Activated T-helper 1 cell treated with anti-CD3 and anti-CD28 coated beads, Interleukin-2, amount 50 U/mL, for 16 hours (primary cell): ENCODE measurements at regions not wholly inside any gene's neighbourhood (a gene's known extent, or its start where the extent isn't known, plus 50 kb on each side); places are given as distances from the start of the nearest gene placed in this dataset.

ENCODE experiments used
- DNase-seq, 2 donors: peaks; one replicate each; pipeline ENCODE4 v3.0.0-alpha.2; 2020; ENCODE audit warnings: low read depth in 1 of 2, low spot score in 1 of 2

GRCh38 chr12:4056910-4057845, 184.0 kb upstream of the PARP11 start:
- no peak for DNase-seq

GRCh38 chr12:4054630-4055029, 181.4 kb upstream of the PARP11 start:
- DNase-seq = no peak

GRCh38 chr12:4052691-4053090, 179.5 kb upstream of the PARP11 start:
- DNase-seq = no peak

- no peak for DNase-seq
These were observed 178.4 kb upstream of the PARP11 start for GRCh38 chr12:4051596-4051995.

- DNase-seq = no peak
These were observed 177.1 kb upstream of the PARP11 start for GRCh38 chr12:4050340-4050739.

- DNase-seq = no peak
These were observed 176.3 kb upstream of the PARP11 start for GRCh38 chr12:4049298-4050080.

- DNase-seq = no peak
These were observed 174.2 kb upstream of the PARP11 start for GRCh38 chr12:4047421-4047820.

GRCh38 chr12:4046495-4046840, 173.3 kb upstream of the PARP11 start:
- DNase-seq = no peak

- DNase-seq = no peak
These were observed 172.7 kb upstream of the PARP11 start for GRCh38 chr12:4045786-4046494.

- DNase-seq = no peak
These were observed 171.8 kb upstream of the PARP11 start for GRCh38 chr12:4044736-4045730.

- no peak for DNase-seq
These were observed 170.9 kb upstream of the PARP11 start for GRCh38 chr12:4044101-4044500.

GRCh38 chr12:4041187-4041885, 168.1 kb upstream of the PARP11 start:
- no peak for DNase-seq

GRCh38 chr12:4039931-4040330, 166.7 kb upstream of the PARP11 start:
- DNase-seq = no peak

GRCh38 chr12:4037747-4038312, 164.6 kb upstream of the PARP11 start:
- DNase-seq = no peak

GRCh38 chr12:4036671-4037271, 163.6 kb upstream of the PARP11 start:
- DNase-seq = no peak

- DNase-seq = no peak
These were observed 161.7 kb upstream of the PARP11 start for GRCh38 chr12:4034921-4035320.

- no peak for DNase-seq
These were observed 159.9 kb upstream of the PARP11 start for GRCh38 chr12:4032924-4033615.

GRCh38 chr12:4031703-4032291, 158.6 kb upstream of the PARP11 start:
- DNase-seq = no peak
